ENCODE measurements at regions not wholly inside any gene's neighbourhood (a gene's known extent, or its start where the extent isn't known, plus 50 kb on each side); places are given as distances from the start of the nearest gene placed in this dataset.

GRCh38 chr17:71315568-71315967, 805.3 kb upstream of the SOX9 start:
- no peak for DNase-seq

- DNase-seq = no peak
These were observed 804.5 kb upstream of the SOX9 start for GRCh38 chr17:71316176-71316897.

DNA sequence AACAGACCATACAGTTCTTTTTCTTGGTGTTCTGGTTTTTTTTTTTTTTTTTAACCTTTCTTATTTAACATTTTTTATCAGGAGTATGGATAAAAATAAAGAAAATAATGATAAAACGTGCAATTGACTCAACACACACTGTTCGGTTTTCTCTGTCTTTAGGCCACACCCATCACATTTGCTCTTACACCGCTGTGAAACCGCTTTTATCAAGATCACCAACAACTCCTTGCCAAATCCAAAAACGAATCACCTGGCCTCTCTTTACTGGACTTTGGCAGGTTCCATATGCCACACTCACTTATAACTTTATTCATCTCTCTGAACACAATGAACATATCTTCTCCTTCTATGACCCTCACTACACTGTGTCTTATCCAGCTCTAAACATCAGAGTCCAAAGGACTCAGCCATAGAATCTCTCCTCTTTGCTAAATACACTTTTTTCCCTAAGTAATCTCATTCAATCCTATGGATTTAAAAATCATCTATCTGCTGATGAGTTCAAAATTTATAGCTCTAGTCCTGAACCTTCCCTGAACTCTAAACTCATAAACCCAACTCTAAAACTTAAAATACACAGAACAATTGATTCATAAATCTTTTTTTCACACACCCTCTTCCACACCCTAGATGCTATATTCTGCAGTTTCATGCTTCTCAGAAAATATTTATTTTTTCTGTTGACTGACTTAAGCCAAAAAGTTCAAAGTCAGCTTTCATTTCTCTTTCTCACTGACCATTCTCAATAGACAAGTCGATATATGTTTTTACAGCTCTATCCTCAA, 800.6 kb upstream of the SOX9 start:
- DNase-seq = no peak

DNA sequence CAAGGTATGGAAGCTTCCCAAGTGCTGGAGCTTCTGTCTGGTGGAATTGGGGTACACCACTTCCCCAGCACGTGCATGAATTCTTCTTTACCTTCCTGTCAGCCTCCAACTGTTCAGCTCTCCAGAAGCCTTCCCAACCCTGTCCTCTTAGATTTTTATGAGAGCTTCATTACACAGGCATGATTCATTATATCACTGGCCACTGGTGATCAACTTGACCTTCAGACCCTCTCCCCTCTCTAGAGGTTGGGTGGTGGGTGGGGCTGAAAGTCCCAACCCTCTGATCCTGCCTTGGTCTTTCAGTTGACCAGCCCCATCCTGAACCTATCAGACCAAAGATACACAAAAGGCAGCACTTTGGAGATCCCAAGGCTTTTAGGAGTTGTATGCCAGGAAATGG, 795.7 kb upstream of the SOX9 start:
- no peak for DNase-seq

DNA sequence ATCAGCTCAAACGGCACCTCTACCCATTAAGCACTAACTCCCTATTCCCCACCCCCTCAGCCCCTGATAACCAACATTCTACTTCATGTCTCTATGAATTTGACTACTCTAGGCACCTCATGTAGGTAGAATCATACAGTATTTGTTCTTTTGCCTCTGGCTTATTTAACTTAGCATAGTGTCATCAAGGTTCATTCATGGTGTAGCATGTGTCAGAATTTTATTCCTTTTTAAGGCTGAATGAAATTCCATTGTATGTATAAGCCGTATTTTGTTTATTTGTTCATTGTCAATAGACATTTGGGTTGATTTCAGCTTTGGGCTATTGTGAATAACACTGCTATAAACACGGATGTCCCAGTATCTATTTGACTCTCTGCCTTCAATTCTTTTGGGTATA, 794.9 kb upstream of the SOX9 start:
- no peak for DNase-seq

DNA sequence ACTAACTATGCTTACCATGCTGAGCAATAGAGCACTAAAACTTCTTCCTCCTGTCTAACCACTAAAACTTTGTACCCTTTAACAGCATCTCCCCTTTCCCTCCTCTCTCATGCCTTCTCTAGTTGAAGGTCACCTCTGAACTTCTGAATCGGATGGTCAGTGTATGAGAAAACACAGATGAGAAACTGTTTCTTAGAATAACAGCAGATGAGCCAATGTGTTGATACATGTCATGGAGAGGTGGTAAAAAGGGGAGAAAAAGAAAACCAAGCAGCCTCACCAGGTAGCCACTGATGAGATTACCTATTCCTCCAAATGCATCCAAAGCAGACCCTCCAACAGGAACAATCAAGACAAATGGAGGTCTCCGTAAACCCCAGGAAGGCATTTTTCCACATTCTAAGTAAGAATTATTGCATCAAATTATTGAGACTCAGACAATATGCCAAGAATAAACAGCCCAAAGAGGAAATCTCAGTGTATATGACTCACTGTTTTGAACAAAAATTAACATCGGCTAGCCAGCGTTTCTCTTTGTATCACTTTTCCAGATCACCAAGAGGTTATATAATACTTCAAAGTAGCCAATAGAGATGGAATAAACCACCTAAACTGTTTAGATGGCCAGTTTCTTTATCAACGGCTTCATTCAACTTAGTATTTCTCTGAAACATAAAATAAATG, 793.3 kb upstream of the SOX9 start:
- no peak for DNase-seq

GRCh38 chr17:71329310-71330098, 791.3 kb upstream of the SOX9 start:
- DNase-seq = no peak

DNA sequence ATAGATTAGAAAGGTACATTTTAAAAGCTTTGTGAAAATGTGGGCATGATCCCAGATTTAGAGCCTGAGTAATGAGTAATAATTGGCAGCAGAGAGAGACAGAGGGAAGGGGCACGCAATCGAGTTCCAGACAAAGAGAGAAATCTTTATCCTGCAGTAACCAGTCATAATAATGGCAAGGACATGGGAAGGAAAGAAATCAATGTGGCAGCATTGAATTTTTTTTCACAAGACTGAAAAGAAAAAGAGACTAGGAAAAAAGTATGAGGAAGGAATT, 790.8 kb upstream of the SOX9 start:
- no peak for DNase-seq

GRCh38 chr17:71331754-71332325, 789.0 kb upstream of the SOX9 start:
- no peak for DNase-seq

GRCh38 chr17:71334048-71334751, 786.6 kb upstream of the SOX9 start:
- DNase-seq = no peak

GRCh38 chr17:71335212-71335611, 785.6 kb upstream of the SOX9 start:
- no peak for DNase-seq

GRCh38 chr17:71337938-71338337, 782.9 kb upstream of the SOX9 start:
- DNase-seq = no peak

DNA sequence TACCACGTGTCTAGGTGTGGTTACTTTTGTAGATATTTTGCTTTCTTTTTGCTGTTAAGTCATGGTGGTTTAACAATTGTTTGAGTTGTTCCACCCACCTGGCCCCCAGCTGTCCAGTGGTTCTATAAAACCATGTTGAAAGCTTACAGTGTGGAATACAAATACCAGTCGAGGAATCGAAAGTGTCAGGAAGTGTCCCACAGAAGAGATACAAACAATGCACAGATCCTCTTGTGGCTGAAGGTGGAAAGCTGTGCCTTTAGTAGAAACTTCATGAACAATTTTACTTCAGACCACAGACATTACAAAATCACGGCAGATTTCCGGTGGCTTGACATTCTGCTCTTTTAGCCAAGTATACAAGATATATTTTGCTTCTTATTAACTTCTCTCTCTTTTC, 782.4 kb upstream of the SOX9 start:
- no peak for DNase-seq

GRCh38 chr17:71339206-71339605, 781.6 kb upstream of the SOX9 start:
- DNase-seq = no peak

DNA sequence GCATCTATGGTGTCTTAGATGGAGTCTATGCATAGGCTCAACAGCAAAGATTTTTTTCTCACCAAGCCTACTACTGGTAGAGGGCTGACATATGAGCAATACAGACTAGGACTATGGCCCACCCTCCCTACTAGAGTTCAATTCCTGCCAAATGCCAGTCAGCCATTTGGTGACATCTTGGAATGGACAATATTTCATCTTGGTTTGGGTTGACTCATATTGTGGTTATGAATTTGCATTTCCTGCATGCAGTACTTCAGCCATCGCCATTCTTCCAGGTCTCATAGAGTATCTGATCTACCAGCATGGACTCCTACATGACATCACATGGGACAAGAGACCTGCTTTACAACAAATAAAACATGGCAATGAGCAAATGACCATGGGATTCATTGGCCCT, 778.1 kb upstream of the SOX9 start:
- no peak for DNase-seq

GRCh38 chr17:71349908-71350600, 770.8 kb upstream of the SOX9 start:
- DNase-seq = no peak

DNA sequence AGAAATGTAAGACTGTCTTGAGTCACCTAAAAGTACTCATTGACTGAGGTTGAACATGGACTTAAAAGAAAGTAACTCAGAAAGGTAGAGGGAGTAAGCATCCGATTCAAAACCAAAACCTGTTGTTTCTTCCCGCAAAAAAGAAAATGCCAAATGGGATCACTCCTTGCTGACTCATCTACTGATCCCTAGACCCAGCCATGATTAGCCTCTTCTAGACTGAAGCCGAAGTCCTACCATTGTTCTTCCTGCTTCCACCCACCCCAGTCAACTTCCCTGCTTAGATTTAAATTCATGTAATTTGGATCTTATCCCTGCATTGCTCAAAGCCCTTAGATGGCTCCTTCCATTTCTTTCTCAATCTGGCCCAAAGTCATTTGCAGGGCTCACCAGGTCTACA, 760.5 kb upstream of the SOX9 start:
- DNase-seq = no peak

DNA sequence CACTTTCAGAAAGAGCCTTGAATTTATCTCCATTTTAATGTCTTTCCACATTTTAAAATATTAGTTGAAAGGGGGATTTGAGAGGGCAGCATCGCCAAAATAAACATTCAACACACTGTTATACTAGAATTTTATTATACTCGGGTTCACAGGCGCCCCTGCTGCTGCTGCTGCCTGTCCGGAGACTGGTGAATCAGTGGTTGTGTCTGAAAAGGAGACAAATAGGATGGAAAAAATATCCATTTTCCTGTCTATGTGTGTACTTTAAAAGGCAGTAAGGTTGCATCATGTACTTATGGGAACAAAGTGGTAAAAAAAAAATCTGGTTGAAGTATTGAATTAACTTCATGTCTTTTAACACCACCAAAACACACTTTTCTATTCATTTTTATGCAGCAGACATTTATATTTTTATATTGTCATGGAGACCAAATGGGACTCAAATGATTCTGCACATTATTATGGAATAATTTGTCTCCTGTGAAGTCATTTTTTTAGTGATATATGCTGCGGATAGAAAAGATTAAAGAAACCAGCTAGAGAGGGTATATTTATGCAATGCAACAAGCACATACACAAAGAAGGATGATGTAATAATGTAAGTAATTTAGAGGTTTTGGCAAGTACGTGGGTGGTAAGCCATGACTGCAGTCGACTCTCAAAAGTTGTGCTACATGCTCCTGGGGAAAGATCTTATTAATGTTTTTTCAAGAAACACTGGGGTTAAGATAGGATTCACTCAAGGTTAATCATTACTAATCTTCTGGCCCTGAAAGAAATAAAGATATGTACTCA, 759.0 kb upstream of the SOX9 start:
- no peak for DNase-seq

DNA sequence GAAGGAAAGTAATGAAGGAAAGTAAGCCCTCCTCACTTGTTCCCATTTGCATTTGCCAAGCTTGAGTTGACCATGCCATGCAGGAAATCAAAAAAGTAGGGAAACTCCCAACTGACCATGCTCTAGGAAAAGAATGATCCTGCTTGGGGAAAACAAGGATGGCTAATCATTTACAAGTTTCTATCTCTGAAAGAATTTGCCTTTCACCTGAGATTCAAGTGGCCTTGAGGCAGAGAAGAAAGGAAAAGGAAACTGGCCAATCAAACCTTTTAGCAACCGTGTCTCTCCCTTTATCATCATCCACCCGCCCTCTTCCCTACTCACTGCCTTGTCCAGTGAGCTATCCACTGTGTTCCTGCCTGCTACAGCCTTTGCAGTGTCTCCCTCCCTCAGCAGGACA, 757.2 kb upstream of the SOX9 start:
- no peak for DNase-seq

GRCh38 chr17:71371809-71372208, 749.0 kb upstream of the SOX9 start:
- no peak for DNase-seq

DNA sequence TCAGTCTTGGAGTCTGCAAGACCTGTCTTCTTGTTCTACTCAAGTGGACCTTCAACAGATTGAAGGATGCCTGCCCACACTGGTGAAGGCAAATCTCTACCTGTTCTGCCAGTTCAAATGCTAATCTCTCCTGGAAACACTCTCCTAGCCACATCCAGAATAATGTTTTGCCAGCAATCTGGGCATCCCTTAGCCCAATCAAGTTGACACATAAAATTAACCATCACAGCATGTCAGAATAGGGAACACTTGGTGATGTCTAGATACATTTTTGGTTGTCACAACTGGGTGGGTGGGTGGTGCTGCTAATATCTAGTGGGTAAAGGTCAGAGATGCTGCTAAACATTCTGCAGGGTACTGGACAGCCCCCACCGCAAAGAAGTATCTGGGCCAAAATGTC, 744.9 kb upstream of the SOX9 start:
- DNase-seq = no peak
